ENCODE measurements at regions not wholly inside any gene's neighbourhood (a gene's known extent, or its start where the extent isn't known, plus 50 kb on each side); places are given as distances from the start of the nearest gene placed in this dataset.
"Not testable (repeated sequence)": the region's sequence is repeated elsewhere in the genome, so short reads cannot be mapped to it uniquely, and the experiment has no call there.

GRCh38 chr10:52577047-52577446 is 195.5 kb downstream of the MBL2 start:
- no peak overlapping the region for H3K4me3 ChIP-seq
- no peak overlapping the region for H3K27ac ChIP-seq

- no peak overlapping the region for H3K27ac ChIP-seq
- no peak overlapping the region for H3K4me3 ChIP-seq
Observed at GRCh38 chr10:52578871-52579405, 193.6 kb downstream of the MBL2 start.

- H3K4me3 ChIP-seq, H3K27ac ChIP-seq: not testable (repeated sequence)
Observed at GRCh38 chr10:52581636-52582035, 190.9 kb downstream of the MBL2 start.

GRCh38 chr10:52583336-52583735 is 189.2 kb downstream of the MBL2 start:
- Histone ChIP-seq H3K27ac (no peak overlapping the region), H3K4me3 (no peak overlapping the region)

GRCh38 chr10:52586710-52587109 is 185.9 kb downstream of the MBL2 start:
- H3K4me3 ChIP-seq: no peak overlapping the region
- no peak overlapping the region for H3K27ac ChIP-seq

GRCh38 chr10:52597189-52597863 is 175.3 kb downstream of the MBL2 start:
- H3K4me3 ChIP-seq: no peak overlapping the region
- H3K27ac ChIP-seq: no peak overlapping the region

- Histone ChIP-seq H3K27ac (no peak overlapping the region), H3K4me3 (no peak overlapping the region)
Observed at GRCh38 chr10:52598936-52599335, 173.6 kb downstream of the MBL2 start.

- Histone ChIP-seq H3K27ac (no peak overlapping the region), H3K4me3 (no peak overlapping the region)
Observed at GRCh38 chr10:52599551-52600200, 172.9 kb downstream of the MBL2 start.

GRCh38 chr10:52604131-52604530 is 168.5 kb downstream of the MBL2 start:
- not testable (repeated sequence) for H3K4me3 ChIP-seq, H3K27ac ChIP-seq

GRCh38 chr10:52609071-52609470 is 163.5 kb downstream of the MBL2 start:
- Histone ChIP-seq H3K27ac (no peak overlapping the region), H3K4me3 (no peak overlapping the region)

GRCh38 chr10:52609626-52610240 is 162.9 kb downstream of the MBL2 start:
- H3K4me3 ChIP-seq: no peak overlapping the region
- H3K27ac ChIP-seq: no peak overlapping the region

GRCh38 chr10:52615331-52615730 is 157.3 kb downstream of the MBL2 start:
- H3K4me3 ChIP-seq: no peak overlapping the region

GRCh38 chr10:52615756-52616394 is 156.7 kb downstream of the MBL2 start:
- no peak overlapping the region for H3K27ac ChIP-seq
- H3K4me3 ChIP-seq: no peak overlapping the region

More at GRCh38 chr10:52615331-52615730, 157.3 kb downstream of the MBL2 start:
- no peak overlapping the region for H3K27ac ChIP-seq

- no peak overlapping the region for H3K27ac ChIP-seq
- no peak overlapping the region for H3K4me3 ChIP-seq
Observed at GRCh38 chr10:52616395-52616764, 156.2 kb downstream of the MBL2 start.

GRCh38 chr10:52617346-52617745 is 155.2 kb downstream of the MBL2 start:
- Histone ChIP-seq H3K4me3 (no peak overlapping the region), H3K27ac (no peak overlapping the region)

- no peak overlapping the region for H3K4me3 ChIP-seq
- H3K27ac ChIP-seq: no peak overlapping the region
Observed at GRCh38 chr10:52619052-52619451, 153.5 kb downstream of the MBL2 start.

GRCh38 chr10:52621635-52622079 is 150.9 kb downstream of the MBL2 start:
- H3K4me3 ChIP-seq: no peak overlapping the region
- no peak overlapping the region for H3K27ac ChIP-seq

- Histone ChIP-seq H3K27ac (no peak overlapping the region), H3K4me3 (no peak overlapping the region)
Observed at GRCh38 chr10:52623761-52624160, 148.8 kb downstream of the MBL2 start.

- no peak overlapping the region for H3K4me3 ChIP-seq
- H3K27ac ChIP-seq: no peak overlapping the region
Observed at GRCh38 chr10:52627279-52627678, 145.3 kb downstream of the MBL2 start.

GRCh38 chr10:52631146-52631545 is 141.4 kb downstream of the MBL2 start:
- Histone ChIP-seq H3K27ac (no peak overlapping the region), H3K4me3 (no peak overlapping the region)
